Liver (tissue), 8 donors: ENCODE measurements at regions not wholly inside any gene's neighbourhood (a gene's known extent, or its start where the extent isn't known, plus 50 kb on each side); places are given as distances from the start of the nearest gene placed in this dataset.

ENCODE experiments used
- DNase-seq: peaks from one replicate; pipeline ENCODE4 v3.0.0-alpha.2; 2017; ENCODE audit warnings: low spot score
- H3K27ac ChIP-seq, 2 donors: one replicate each; pipeline ENCODE4 v1.7.0; 2013; ENCODE audit warnings: inconsistent platforms in 2 of 2, low read length in 2 of 2, control low read depth in 1 of 2, low read depth in 1 of 2, mild to moderate bottlenecking in 1 of 2
- H3K27me3 ChIP-seq, 4 donors: one replicate each; pipeline versions ENCODE4 v1.6.1 to v1.7.0; 2013; ENCODE audit warnings: low read length in 3 of 4, inconsistent platforms in 1 of 4, mild to moderate bottlenecking in 1 of 4, moderate library complexity in 1 of 4; ENCODE audit not compliant: control insufficient read depth in 4 of 4, insufficient read depth in 4 of 4
- H3K36me3 ChIP-seq, 4 donors: one replicate each; pipeline versions ENCODE4 v1.6.1 to v1.7.0; 2013; ENCODE audit warnings: low read length in 3 of 4, mild to moderate bottlenecking in 3 of 4, low read depth in 1 of 4, moderate library complexity in 1 of 4; ENCODE audit not compliant: control insufficient read depth in 4 of 4, insufficient read depth in 3 of 4
- H3K4me1 ChIP-seq, 4 donors: one replicate each; pipeline versions ENCODE4 v1.6.1 to v1.7.0; 2013; ENCODE audit warnings: low read length in 3 of 4, mild to moderate bottlenecking in 3 of 4, moderate library complexity in 1 of 4; ENCODE audit not compliant: control insufficient read depth in 4 of 4, insufficient read depth in 4 of 4
- H3K4me3 ChIP-seq, 3 donors: one replicate each; pipeline versions ENCODE4 v1.6.1 to v1.7.0; 2013; ENCODE audit warnings: low read length in 3 of 3, control low read depth in 1 of 3, low read depth in 1 of 3, mild to moderate bottlenecking in 1 of 3
- H3K9ac ChIP-seq, 2 donors: one replicate each; pipeline ENCODE4 v1.7.0; 2013; ENCODE audit warnings: low read length in 2 of 2, mild to moderate bottlenecking in 2 of 2, moderate library complexity in 2 of 2, control low read depth in 1 of 2, low read depth in 1 of 2
- H3K9me3 ChIP-seq, 4 donors: one replicate each; pipeline versions ENCODE4 v1.6.1 to v1.7.0; 2013; ENCODE audit warnings: low read length in 3 of 4; ENCODE audit not compliant: control insufficient read depth in 4 of 4
- CTCF ChIP-seq: fragments of 150-350 bp; IDR thresholded peaks from 2 replicates; pipeline ENCODE4 v1.5.1; 2017; ENCODE audit warnings: improper control_type of control experiment, low read depth, low read length; ENCODE audit not compliant: missing input control
- EGR1 ChIP-seq, 2 donors: IDR thresholded peaks; 2 replicates each; pipeline ENCODE4 v1.6.1; 2016 to 2018; ENCODE audit warnings: antibody characterized with exemption in 2 of 2, low read depth in 2 of 2
- FOXA1 ChIP-seq: IDR thresholded peaks from 2 replicates; pipeline ENCODE4 v1.6.1; 2016; ENCODE audit warnings: antibody characterized with exemption
- FOXA2 ChIP-seq: IDR thresholded peaks from 2 replicates; pipeline ENCODE4 v1.6.1; 2016; ENCODE audit warnings: antibody characterized with exemption
- GABPA ChIP-seq, 2 donors: IDR thresholded peaks in 1 of 2; conservative IDR thresholded peaks in 1 of 2; 2 replicates each; pipeline ENCODE4 v1.6.1; 2016; ENCODE audit warnings: antibody characterized with exemption in 2 of 2, mild to moderate bottlenecking in 1 of 2, moderate library complexity in 1 of 2
- HNF4A ChIP-seq, 2 donors: conservative IDR thresholded peaks; 2 replicates each; pipeline ENCODE4 v1.6.1; 2016; ENCODE audit warnings: antibody characterized with exemption in 2 of 2, mild to moderate bottlenecking in 2 of 2
- HNF4G ChIP-seq: IDR thresholded peaks from 2 replicates; pipeline ENCODE4 v1.6.1; 2016; ENCODE audit warnings: antibody characterized with exemption
- JUND ChIP-seq, 2 donors: IDR thresholded peaks; 2 replicates each; pipeline ENCODE4 v1.6.1; 2016; ENCODE audit warnings: antibody characterized with exemption in 2 of 2
- NR2F2 ChIP-seq: IDR thresholded peaks from 2 replicates; pipeline ENCODE4 v1.6.1; 2016; ENCODE audit warnings: antibody characterized with exemption
- RAD21 ChIP-seq, 2 donors: IDR thresholded peaks; 2 replicates each; pipeline ENCODE4 v1.6.1; 2016; ENCODE audit warnings: antibody characterized with exemption in 2 of 2, mild to moderate bottlenecking in 2 of 2
- RXRA ChIP-seq, 2 donors: IDR thresholded peaks; 2 replicates each; pipeline ENCODE4 v1.6.1; 2017 to 2018; ENCODE audit warnings: antibody characterized with exemption in 2 of 2, mild to moderate bottlenecking in 1 of 2
- SP1 ChIP-seq: IDR thresholded peaks from 2 replicates; pipeline ENCODE4 v1.6.1; 2018; ENCODE audit warnings: antibody characterized with exemption, mild to moderate bottlenecking
- TAF1 ChIP-seq: conservative IDR thresholded peaks from 2 replicates; pipeline ENCODE4 v1.6.1; 2016; ENCODE audit warnings: antibody characterized with exemption, mild to moderate bottlenecking
- YY1 ChIP-seq: IDR thresholded peaks from 2 replicates; pipeline ENCODE4 v1.6.1; 2016; ENCODE audit warnings: antibody characterized with exemption, mild to moderate bottlenecking
- ZBTB33 ChIP-seq: IDR thresholded peaks from 2 replicates; pipeline ENCODE4 v1.6.1; 2016; ENCODE audit warnings: antibody characterized with exemption
- WGBS: extraction: QIAGEN DNeasy Blood & Tissue Kit; methylation state at CpG from one replicate; pipeline ENCODE4 v1.1.7; 2013; 5-methylcytosine and 5-hydroxymethylcytosine counted together
- TF ChIP-seq, protein P1 (sequence below): IDR thresholded peaks from 2 replicates; pipeline ENCODE4 v1.6.1; 2016; ENCODE audit warnings: antibody characterized with exemption
- TF ChIP-seq, protein P2 (sequence below): IDR thresholded peaks from 2 replicates; pipeline ENCODE4 v1.6.1; 2016; ENCODE audit warnings: antibody characterized with exemption
- TF ChIP-seq, protein P3 (sequence below): IDR thresholded peaks from 2 replicates; pipeline ENCODE4 v1.6.1; 2016; ENCODE audit warnings: antibody characterized with exemption, mild to moderate bottlenecking
- donor health status: healthy.
- donor health status: healthy.
- donor health status: healthy.
- donor health status: healthy.
- donor health status: healthy.

DNA sequence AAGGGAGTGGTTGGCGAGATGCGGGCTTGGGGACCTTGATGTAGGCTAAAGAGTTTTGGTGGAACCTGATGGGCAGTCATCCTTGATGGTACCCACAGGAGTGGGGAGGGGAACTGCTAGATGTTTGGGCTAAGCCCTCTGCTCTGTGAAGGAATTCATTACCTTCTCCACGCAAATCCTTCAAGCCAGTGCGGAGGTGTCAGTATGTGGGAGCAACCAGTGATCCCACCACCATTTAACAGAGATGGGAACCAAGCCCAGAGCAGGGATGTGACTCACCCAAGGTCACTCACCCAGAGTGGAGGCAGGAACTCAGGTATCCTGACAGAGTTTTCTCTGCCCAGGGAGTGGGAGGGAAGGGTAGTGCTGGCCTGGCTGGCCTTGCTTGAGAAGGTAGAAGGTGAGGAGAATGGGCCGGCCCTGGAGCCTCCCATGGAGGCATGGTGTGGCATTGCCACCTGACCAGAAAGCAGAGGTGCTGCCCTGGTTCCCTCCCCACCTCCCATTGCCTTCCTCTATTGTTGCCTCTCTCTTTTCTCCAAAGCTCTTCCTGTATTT, 51.2 kb upstream of the STUM start:
- Histone ChIP-seq H3K9me3 (no peaks in the 10 kb centered on the region), H3K4me1 (no peaks in the 10 kb centered on the region), H3K9ac (no peak overlapping the region), H3K27ac (no peak overlapping the region), H3K4me3 (no peak overlapping the region), H3K36me3 (no peaks in the 10 kb centered on the region), H3K27me3 (peaks cover 0 to 3% (median 0%) of the 10 kb centered on the region in 4 donors)
- WGBS: 95% methylated on average over 5 of the region's 5 CpGs
- DNase-seq: no peak
- TF ChIP-seq EGR1 (IDR thresholded peaks at IDR 0.05; ENCODE audit: low read depth in 2 of 2) (no peak), JUND (IDR thresholded peaks at IDR 0.05) (no peak), YY1 (no peak), GABPA (IDR thresholded peaks at IDR 0.05 in 1 of 2, conservative IDR thresholded peaks at IDR 0.05 in 1 of 2) (no peak), CTCF (no peak), TAF1 (no peak), SP1 (no peak), ZBTB33 (no peak), NR2F2 (no peak), RXRA (IDR thresholded peaks at IDR 0.05) (no peak)
- TF ChIP-seq, protein P1, sequence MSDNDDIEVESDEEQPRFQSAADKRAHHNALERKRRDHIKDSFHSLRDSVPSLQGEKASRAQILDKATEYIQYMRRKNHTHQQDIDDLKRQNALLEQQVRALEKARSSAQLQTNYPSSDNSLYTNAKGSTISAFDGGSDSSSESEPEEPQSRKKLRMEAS: no peak

DNA sequence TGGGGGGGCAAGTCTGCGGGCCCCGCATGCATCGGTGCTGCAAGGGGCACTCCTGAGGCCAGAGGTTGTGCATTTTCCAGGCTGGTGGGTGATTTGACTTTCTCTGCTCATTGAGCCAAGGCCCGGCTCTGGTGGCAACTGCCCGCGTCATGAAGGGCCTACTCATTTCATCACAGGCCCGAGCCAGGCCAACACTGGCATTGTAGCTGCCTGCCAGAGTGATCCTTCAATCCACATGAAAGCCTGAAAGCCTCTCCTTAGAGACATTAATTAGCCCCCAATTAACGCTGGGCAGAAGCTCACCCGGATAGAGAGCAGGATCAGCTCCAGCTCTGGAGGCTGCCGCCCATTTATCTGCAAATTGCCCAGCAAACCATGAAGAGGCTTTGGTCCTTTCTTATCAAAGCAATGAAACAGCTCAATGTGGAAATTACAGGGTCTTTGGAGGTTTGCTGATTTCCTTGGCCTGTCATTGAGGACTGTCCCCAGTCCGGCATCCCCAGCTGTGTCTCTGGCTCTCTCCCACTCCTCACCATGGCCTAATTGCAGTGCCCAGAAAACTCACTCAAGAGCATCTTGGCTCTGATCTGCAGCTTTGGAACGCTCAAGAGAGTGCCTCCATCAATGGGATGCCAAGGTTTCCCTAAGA, 50.4 kb upstream of the STUM start:
- H3K4me3 ChIP-seq: no peak overlapping the region
- no peaks in the 10 kb centered on the region for H3K4me1 ChIP-seq
- no peak overlapping the region for H3K9ac ChIP-seq
- no peak overlapping the region for H3K27ac ChIP-seq
- 91% methylated on average over 12 of the region's 12 CpGs for WGBS
- no peaks in the 10 kb centered on the region for H3K36me3 ChIP-seq
- H3K9me3 ChIP-seq: no peaks in the 10 kb centered on the region
- TF ChIP-seq, protein P2, sequence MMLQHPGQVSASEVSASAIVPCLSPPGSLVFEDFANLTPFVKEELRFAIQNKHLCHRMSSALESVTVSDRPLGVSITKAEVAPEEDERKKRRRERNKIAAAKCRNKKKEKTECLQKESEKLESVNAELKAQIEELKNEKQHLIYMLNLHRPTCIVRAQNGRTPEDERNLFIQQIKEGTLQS: no peak
- TF ChIP-seq ZBTB33 (no peak), HNF4G (no peak), EGR1 (IDR thresholded peaks at IDR 0.05; ENCODE audit: low read depth in 2 of 2) (no peak), SP1 (no peak), JUND (IDR thresholded peaks at IDR 0.05) (no peak), FOXA1 (no peak), GABPA (IDR thresholded peaks at IDR 0.05 in 1 of 2, conservative IDR thresholded peaks at IDR 0.05 in 1 of 2) (no peak), TAF1 (no peak), RAD21 (IDR thresholded peaks at IDR 0.05) (no peak), YY1 (no peak), HNF4A (conservative IDR thresholded peaks at IDR 0.05) (no peak), FOXA2 (no peak), RXRA (IDR thresholded peaks at IDR 0.05) (no peak), NR2F2 (no peak), CTCF (no peak)
- TF ChIP-seq, protein P3, sequence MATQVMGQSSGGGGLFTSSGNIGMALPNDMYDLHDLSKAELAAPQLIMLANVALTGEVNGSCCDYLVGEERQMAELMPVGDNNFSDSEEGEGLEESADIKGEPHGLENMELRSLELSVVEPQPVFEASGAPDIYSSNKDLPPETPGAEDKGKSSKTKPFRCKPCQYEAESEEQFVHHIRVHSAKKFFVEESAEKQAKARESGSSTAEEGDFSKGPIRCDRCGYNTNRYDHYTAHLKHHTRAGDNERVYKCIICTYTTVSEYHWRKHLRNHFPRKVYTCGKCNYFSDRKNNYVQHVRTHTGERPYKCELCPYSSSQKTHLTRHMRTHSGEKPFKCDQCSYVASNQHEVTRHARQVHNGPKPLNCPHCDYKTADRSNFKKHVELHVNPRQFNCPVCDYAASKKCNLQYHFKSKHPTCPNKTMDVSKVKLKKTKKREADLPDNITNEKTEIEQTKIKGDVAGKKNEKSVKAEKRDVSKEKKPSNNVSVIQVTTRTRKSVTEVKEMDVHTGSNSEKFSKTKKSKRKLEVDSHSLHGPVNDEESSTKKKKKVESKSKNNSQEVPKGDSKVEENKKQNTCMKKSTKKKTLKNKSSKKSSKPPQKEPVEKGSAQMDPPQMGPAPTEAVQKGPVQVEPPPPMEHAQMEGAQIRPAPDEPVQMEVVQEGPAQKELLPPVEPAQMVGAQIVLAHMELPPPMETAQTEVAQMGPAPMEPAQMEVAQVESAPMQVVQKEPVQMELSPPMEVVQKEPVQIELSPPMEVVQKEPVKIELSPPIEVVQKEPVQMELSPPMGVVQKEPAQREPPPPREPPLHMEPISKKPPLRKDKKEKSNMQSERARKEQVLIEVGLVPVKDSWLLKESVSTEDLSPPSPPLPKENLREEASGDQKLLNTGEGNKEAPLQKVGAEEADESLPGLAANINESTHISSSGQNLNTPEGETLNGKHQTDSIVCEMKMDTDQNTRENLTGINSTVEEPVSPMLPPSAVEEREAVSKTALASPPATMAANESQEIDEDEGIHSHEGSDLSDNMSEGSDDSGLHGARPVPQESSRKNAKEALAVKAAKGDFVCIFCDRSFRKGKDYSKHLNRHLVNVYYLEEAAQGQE: no peak
- TF ChIP-seq, protein P1: no peak
- peaks cover 0 to 3% (median 0%) of the 10 kb centered on the region in 4 donors for H3K27me3 ChIP-seq
- DNase-seq: no peak
